Tibial nerve (tissue), 4 donors: ENCODE measurements at regions not wholly inside any gene's neighbourhood (a gene's known extent, or its start where the extent isn't known, plus 50 kb on each side); places are given as distances from the start of the nearest gene placed in this dataset.

Source experiments
- CTCF ChIP-seq, 5 experiments: fragments of 200-600 bp in 3 of 5; fragments of 450-650 bp in 2 of 5; sonication (generic) in 3 of 5; IDR thresholded peaks; one replicate each; pipeline ENCODE4 v1.5.1; 2016 to 2019; ENCODE audit warnings: antibody characterized with exemption in 5 of 5, mild to moderate bottlenecking in 3 of 5, moderate library complexity in 2 of 5
- EP300 ChIP-seq, 2 donors: sonication (generic); formaldehyde crosslinking; IDR thresholded peaks; one replicate each; pipeline ENCODE4 v1.6.1; 2017; ENCODE audit warnings: antibody characterized with exemption in 2 of 2, mild to moderate bottlenecking in 1 of 2
- POLR2A ChIP-seq, 2 donors: fragments of 450-650 bp; IDR thresholded peaks; one replicate each; pipeline ENCODE4 v1.6.1; 2017; ENCODE audit warnings: antibody characterized with exemption in 2 of 2, mild to moderate bottlenecking in 2 of 2, moderate library complexity in 2 of 2

GRCh38 chr18:45521777-45522176 is 93.5 kb upstream of the SLC14A2 start:
- TF ChIP-seq POLR2A (IDR thresholded peaks at IDR 0.05), result no peak
- TF ChIP-seq CTCF (IDR thresholded peaks at IDR 0.05), result no peak
- TF ChIP-seq EP300 (IDR thresholded peaks at IDR 0.05), result peak in 1 of 2 donors; percentile 24
